ENCODE measurements at regions not wholly inside any gene's neighbourhood (a gene's known extent, or its start where the extent isn't known, plus 50 kb on each side); places are given as distances from the start of the nearest gene placed in this dataset.

- H3K27me3 ChIP-seq: no peaks in the 10 kb centered on the region
- H3K27ac ChIP-seq: no peak overlapping the region
- no peak overlapping the region for H3K4me3 ChIP-seq
- TF ChIP-seq POLR2A (IDR thresholded peaks at IDR 0.05): no peak
- TF ChIP-seq, protein P1, sequence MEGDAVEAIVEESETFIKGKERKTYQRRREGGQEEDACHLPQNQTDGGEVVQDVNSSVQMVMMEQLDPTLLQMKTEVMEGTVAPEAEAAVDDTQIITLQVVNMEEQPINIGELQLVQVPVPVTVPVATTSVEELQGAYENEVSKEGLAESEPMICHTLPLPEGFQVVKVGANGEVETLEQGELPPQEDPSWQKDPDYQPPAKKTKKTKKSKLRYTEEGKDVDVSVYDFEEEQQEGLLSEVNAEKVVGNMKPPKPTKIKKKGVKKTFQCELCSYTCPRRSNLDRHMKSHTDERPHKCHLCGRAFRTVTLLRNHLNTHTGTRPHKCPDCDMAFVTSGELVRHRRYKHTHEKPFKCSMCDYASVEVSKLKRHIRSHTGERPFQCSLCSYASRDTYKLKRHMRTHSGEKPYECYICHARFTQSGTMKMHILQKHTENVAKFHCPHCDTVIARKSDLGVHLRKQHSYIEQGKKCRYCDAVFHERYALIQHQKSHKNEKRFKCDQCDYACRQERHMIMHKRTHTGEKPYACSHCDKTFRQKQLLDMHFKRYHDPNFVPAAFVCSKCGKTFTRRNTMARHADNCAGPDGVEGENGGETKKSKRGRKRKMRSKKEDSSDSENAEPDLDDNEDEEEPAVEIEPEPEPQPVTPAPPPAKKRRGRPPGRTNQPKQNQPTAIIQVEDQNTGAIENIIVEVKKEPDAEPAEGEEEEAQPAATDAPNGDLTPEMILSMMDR (IDR thresholded peaks at IDR 0.05): no peak
- intact Hi-C loops (cut with DNase I): no loop called here
- DNase-seq: no peak
- ATAC-seq: no peak
- no peaks in the 10 kb centered on the region for H3K4me1 ChIP-seq
- 39% methylated on average over 2 of the region's 2 CpGs for WGBS (ENCODE audit: insufficient coverage, low coverage, low lambda C conversion rate, missing lambda C conversion rate)
- H3K9me3 ChIP-seq: no peaks in the 10 kb centered on the region
- no peaks in the 10 kb centered on the region for H3K36me3 ChIP-seq
Observed at GRCh38 chr12:38411426-38411825, 94.9 kb downstream of the ALG10B start.

GRCh38 chr12:38411946-38412345 lies 95.4 kb downstream of the ALG10B start:
- no peaks in the 10 kb centered on the region for H3K36me3 ChIP-seq
- no peak for ATAC-seq
- no peak overlapping the region for H3K27ac ChIP-seq
- H3K27me3 ChIP-seq: no peaks in the 10 kb centered on the region
- no peak overlapping the region for H3K4me3 ChIP-seq
- DNase-seq: no peak
- H3K9me3 ChIP-seq: no peaks in the 10 kb centered on the region
- no peaks in the 10 kb centered on the region for H3K4me1 ChIP-seq
- TF ChIP-seq POLR2A (IDR thresholded peaks at IDR 0.05): no peak
- TF ChIP-seq, protein P1 (IDR thresholded peaks at IDR 0.05): no peak
- intact Hi-C loops (cut with DNase I): no loop called here

GRCh38 chr12:38417101-38417500 lies 100.5 kb downstream of the ALG10B start:
- 75% methylated on average over 1 of the region's 1 CpG for WGBS (ENCODE audit: insufficient coverage, low coverage, low lambda C conversion rate, missing lambda C conversion rate)

DNA sequence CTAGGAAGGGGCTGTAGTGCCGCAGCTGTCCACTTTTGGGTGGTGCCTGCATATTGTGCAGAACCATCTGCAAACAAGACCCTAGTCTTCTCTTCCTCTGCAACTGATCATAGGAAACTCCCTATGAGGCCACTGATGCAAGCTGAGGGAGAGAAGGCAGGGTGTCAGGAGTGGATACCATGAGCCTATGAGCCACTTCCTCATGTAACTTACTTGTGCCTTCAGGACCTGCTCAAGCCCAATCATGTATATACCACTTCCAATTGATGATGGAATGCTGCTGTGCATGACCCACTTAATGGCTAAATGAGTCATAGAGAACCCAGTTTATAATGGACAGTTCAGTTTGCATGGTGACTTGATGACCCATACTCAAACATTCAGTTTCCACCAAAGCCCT lies 107.9 kb downstream of the ALG10B start:
- intact Hi-C loops (cut with DNase I): no loop called here
- no peaks in the 10 kb centered on the region for H3K27me3 ChIP-seq
- no peak for DNase-seq
- H3K9me3 ChIP-seq: no peaks in the 10 kb centered on the region
- H3K36me3 ChIP-seq: no peaks in the 10 kb centered on the region
- no peak overlapping the region for H3K4me3 ChIP-seq
- no peak overlapping the region for H3K27ac ChIP-seq
- no peak for ATAC-seq
- H3K4me1 ChIP-seq: no peaks in the 10 kb centered on the region
- 83% methylated on average over 1 of the region's 1 CpG for WGBS (ENCODE audit: insufficient coverage, low coverage, low lambda C conversion rate, missing lambda C conversion rate)
- TF ChIP-seq POLR2A (IDR thresholded peaks at IDR 0.05): no peak
- TF ChIP-seq, protein P1 (IDR thresholded peaks at IDR 0.05): no peak

More at GRCh38 chr12:38417101-38417500, 100.5 kb downstream of the ALG10B start:
- H3K4me3 ChIP-seq: no peak overlapping the region
- no peaks in the 10 kb centered on the region for H3K4me1 ChIP-seq
- TF ChIP-seq POLR2A (IDR thresholded peaks at IDR 0.05): no peak
- TF ChIP-seq, protein P1 (IDR thresholded peaks at IDR 0.05): no peak
- intact Hi-C loops (cut with DNase I): no loop called here
- no peaks in the 10 kb centered on the region for H3K9me3 ChIP-seq
- H3K27ac ChIP-seq: no peak overlapping the region
- ATAC-seq (no peak), DNase-seq (no peak)
- no peaks in the 10 kb centered on the region for H3K27me3 ChIP-seq
- no peaks in the 10 kb centered on the region for H3K36me3 ChIP-seq

GRCh38 chr12:38427442-38427841 lies 110.9 kb downstream of the ALG10B start:
- no peak overlapping the region for H3K4me3 ChIP-seq
- DNase-seq (no peak), ATAC-seq (no peak)
- no peaks in the 10 kb centered on the region for H3K9me3 ChIP-seq
- no peaks in the 10 kb centered on the region for H3K4me1 ChIP-seq
- H3K36me3 ChIP-seq: no peaks in the 10 kb centered on the region
- no peak overlapping the region for H3K27ac ChIP-seq
- 42% methylated on average over 1 of the region's 1 CpG for WGBS (ENCODE audit: insufficient coverage, low coverage, low lambda C conversion rate, missing lambda C conversion rate)
- no peaks in the 10 kb centered on the region for H3K27me3 ChIP-seq
- intact Hi-C loops (cut with DNase I): no loop called here
- TF ChIP-seq, protein P1 (IDR thresholded peaks at IDR 0.05): no peak
- no peak for TF ChIP-seq POLR2A (IDR thresholded peaks at IDR 0.05)

All from right lobe of liver (tissue), 6 donors.